ENCODE measurements at regions not wholly inside any gene's neighbourhood (a gene's known extent, or its start where the extent isn't known, plus 50 kb on each side); places are given as distances from the start of the nearest gene placed in this dataset.

DNA sequence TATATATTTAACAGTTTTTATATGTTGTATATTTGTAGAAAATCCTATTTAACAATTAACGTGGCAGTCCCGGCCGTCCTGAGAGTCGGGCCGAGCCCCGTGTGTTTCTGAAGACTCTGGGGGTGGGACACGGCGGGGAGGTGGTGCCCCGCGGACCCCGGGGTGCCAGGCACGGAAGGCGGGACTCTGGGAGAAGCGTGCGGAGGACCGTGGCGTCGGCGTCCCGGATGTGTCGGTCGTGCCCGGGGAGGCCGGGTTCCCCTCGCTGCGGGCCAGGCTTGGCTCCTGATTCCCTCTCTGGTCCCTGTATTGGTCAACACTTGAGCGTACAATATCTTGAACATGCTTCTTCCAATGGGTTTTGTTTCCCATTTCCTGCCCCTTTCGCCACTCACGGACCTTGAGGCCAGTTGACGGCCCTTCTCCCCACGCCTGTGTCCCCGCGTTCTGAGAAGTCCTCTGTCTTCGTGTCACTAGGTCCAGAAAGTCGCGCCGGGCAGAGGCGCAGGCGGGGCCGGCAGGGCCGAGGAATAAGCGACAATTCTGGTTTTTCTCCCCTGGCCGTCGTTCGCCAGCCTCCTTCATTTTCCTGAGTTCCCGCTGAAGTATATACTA, 1076.7 kb downstream of the BRD1 start:
- Mint-ChIP-seq H3K4me1 (no peaks in the 10 kb centered on the region; the same call in 2 of the 3 replicates), H3K27me3 (ENCODE audit: insufficient read depth, low read depth, poor library complexity) (peaks cover 5% of the 10 kb centered on the region), H3K9me3 (no peaks in the 10 kb centered on the region; the same call in 2 of the 3 replicates), H3K36me3 (ENCODE audit: low read depth) (no peaks in the 10 kb centered on the region; the same call in 2 of the 3 replicates), H3K4me3 (no peak overlapping the region), H3K27ac (no peak overlapping the region)
- no peaks in the 10 kb centered on the region for H3F3A ChIP-seq (replicated peaks; ENCODE audit: low read depth)
- H2AFZ ChIP-seq, result no peak overlapping the region
- no peak overlapping the region for H3K4me3 ChIP-seq
- H3K4me2 ChIP-seq, result no peak overlapping the region
- ATAC-seq (no peak), DNase-seq (ENCODE audit: low spot score) (no peak)
- H4K20me1 ChIP-seq (replicated peaks; ENCODE audit: insufficient read depth), result no peaks in the 10 kb centered on the region
- H3K36me3 ChIP-seq (ENCODE audit: insufficient read depth), result no peaks in the 10 kb centered on the region; the same call in 1 of the 2 replicates
- H3K9me2 ChIP-seq (ENCODE audit: insufficient read depth), result no peaks in the 10 kb centered on the region
- TF ChIP-seq, protein P1, sequence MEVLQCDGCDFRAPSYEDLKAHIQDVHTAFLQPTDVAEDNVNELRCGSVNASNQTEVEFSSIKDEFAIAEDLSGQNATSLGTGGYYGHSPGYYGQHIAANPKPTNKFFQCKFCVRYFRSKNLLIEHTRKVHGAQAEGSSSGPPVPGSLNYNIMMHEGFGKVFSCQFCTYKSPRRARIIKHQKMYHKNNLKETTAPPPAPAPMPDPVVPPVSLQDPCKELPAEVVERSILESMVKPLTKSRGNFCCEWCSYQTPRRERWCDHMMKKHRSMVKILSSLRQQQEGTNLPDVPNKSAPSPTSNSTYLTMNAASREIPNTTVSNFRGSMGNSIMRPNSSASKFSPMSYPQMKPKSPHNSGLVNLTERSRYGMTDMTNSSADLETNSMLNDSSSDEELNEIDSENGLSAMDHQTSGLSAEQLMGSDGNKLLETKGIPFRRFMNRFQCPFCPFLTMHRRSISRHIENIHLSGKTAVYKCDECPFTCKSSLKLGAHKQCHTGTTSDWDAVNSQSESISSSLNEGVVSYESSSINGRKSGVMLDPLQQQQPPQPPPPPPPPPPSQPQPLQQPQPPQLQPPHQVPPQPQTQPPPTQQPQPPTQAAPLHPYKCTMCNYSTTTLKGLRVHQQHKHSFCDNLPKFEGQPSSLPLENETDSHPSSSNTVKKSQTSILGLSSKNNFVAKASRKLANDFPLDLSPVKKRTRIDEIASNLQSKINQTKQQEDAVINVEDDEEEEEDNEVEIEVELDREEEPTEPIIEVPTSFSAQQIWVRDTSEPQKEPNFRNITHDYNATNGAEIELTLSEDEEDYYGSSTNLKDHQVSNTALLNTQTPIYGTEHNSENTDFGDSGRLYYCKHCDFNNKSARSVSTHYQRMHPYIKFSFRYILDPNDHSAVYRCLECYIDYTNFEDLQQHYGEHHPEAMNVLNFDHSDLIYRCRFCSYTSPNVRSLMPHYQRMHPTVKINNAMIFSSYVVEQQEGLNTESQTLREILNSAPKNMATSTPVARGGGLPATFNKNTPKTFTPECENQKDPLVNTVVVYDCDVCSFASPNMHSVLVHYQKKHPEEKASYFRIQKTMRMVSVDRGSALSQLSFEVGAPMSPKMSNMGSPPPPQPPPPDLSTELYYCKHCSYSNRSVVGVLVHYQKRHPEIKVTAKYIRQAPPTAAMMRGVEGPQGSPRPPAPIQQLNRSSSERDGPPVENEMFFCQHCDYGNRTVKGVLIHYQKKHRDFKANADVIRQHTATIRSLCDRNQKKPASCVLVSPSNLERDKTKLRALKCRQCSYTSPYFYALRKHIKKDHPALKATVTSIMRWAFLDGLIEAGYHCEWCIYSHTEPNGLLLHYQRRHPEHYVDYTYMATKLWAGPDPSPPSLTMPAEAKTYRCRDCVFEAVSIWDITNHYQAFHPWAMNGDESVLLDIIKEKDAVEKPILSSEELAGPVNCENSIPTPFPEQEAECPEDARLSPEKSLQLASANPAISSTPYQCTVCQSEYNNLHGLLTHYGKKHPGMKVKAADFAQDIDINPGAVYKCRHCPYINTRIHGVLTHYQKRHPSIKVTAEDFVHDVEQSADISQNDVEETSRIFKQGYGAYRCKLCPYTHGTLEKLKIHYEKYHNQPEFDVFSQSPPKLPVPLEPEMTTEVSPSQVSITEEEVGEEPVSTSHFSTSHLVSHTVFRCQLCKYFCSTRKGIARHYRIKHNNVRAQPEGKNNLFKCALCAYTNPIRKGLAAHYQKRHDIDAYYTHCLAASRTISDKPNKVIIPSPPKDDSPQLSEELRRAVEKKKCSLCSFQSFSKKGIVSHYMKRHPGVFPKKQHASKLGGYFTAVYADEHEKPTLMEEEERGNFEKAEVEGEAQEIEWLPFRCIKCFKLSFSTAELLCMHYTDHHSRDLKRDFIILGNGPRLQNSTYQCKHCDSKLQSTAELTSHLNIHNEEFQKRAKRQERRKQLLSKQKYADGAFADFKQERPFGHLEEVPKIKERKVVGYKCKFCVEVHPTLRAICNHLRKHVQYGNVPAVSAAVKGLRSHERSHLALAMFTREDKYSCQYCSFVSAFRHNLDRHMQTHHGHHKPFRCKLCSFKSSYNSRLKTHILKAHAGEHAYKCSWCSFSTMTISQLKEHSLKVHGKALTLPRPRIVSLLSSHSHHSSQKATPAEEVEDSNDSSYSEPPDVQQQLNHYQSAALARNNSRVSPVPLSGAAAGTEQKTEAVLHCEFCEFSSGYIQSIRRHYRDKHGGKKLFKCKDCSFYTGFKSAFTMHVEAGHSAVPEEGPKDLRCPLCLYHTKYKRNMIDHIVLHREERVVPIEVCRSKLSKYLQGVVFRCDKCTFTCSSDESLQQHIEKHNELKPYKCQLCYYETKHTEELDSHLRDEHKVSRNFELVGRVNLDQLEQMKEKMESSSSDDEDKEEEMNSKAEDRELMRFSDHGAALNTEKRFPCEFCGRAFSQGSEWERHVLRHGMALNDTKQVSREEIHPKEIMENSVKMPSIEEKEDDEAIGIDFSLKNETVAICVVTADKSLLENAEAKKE (CRISPR knock-in tag; IDR thresholded peaks at IDR 0.05), result no peak
- TF ChIP-seq CREB1 (CRISPR knock-in tag; IDR thresholded peaks at IDR 0.05; ENCODE audit: low read depth), result no peak
- TF ChIP-seq POLR2AphosphoS5 (IDR thresholded peaks at IDR 0.05; ENCODE audit: low read depth), result no peak
- no peak for TF ChIP-seq ZNF331 (CRISPR knock-in tag; IDR thresholded peaks at IDR 0.05; ENCODE audit: low read depth)
- TF ChIP-seq NANOG (IDR thresholded peaks at IDR 0.05; ENCODE audit: borderline replicate concordance), result no peak
- TF ChIP-seq, protein P2, sequence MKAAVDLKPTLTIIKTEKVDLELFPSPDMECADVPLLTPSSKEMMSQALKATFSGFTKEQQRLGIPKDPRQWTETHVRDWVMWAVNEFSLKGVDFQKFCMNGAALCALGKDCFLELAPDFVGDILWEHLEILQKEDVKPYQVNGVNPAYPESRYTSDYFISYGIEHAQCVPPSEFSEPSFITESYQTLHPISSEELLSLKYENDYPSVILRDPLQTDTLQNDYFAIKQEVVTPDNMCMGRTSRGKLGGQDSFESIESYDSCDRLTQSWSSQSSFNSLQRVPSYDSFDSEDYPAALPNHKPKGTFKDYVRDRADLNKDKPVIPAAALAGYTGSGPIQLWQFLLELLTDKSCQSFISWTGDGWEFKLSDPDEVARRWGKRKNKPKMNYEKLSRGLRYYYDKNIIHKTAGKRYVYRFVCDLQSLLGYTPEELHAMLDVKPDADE (IDR thresholded peaks at IDR 0.05), result no peak
- no peak for TF ChIP-seq ZNF114 (CRISPR knock-in tag; IDR thresholded peaks at IDR 0.05)
- TF ChIP-seq EZH2 (IDR thresholded peaks at IDR 0.05; ENCODE audit: low read depth, unreplicated experiment), result no peak
- TF ChIP-seq, protein P3, sequence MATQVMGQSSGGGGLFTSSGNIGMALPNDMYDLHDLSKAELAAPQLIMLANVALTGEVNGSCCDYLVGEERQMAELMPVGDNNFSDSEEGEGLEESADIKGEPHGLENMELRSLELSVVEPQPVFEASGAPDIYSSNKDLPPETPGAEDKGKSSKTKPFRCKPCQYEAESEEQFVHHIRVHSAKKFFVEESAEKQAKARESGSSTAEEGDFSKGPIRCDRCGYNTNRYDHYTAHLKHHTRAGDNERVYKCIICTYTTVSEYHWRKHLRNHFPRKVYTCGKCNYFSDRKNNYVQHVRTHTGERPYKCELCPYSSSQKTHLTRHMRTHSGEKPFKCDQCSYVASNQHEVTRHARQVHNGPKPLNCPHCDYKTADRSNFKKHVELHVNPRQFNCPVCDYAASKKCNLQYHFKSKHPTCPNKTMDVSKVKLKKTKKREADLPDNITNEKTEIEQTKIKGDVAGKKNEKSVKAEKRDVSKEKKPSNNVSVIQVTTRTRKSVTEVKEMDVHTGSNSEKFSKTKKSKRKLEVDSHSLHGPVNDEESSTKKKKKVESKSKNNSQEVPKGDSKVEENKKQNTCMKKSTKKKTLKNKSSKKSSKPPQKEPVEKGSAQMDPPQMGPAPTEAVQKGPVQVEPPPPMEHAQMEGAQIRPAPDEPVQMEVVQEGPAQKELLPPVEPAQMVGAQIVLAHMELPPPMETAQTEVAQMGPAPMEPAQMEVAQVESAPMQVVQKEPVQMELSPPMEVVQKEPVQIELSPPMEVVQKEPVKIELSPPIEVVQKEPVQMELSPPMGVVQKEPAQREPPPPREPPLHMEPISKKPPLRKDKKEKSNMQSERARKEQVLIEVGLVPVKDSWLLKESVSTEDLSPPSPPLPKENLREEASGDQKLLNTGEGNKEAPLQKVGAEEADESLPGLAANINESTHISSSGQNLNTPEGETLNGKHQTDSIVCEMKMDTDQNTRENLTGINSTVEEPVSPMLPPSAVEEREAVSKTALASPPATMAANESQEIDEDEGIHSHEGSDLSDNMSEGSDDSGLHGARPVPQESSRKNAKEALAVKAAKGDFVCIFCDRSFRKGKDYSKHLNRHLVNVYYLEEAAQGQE (IDR thresholded peaks at IDR 0.05; ENCODE audit: unreplicated experiment), result no peak
- no peak for TF ChIP-seq JUNB (IDR thresholded peaks at IDR 0.05; ENCODE audit: unreplicated experiment)
- TF ChIP-seq, protein P4, sequence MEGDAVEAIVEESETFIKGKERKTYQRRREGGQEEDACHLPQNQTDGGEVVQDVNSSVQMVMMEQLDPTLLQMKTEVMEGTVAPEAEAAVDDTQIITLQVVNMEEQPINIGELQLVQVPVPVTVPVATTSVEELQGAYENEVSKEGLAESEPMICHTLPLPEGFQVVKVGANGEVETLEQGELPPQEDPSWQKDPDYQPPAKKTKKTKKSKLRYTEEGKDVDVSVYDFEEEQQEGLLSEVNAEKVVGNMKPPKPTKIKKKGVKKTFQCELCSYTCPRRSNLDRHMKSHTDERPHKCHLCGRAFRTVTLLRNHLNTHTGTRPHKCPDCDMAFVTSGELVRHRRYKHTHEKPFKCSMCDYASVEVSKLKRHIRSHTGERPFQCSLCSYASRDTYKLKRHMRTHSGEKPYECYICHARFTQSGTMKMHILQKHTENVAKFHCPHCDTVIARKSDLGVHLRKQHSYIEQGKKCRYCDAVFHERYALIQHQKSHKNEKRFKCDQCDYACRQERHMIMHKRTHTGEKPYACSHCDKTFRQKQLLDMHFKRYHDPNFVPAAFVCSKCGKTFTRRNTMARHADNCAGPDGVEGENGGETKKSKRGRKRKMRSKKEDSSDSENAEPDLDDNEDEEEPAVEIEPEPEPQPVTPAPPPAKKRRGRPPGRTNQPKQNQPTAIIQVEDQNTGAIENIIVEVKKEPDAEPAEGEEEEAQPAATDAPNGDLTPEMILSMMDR (conservative IDR thresholded peaks at IDR 0.05; ENCODE audit: low read depth in 2 of 2), result no peak
- no peak for TF ChIP-seq STAT1 (IDR thresholded peaks at IDR 0.05; ENCODE audit: unreplicated experiment)
- TF ChIP-seq EZH2phosphoT487 (IDR thresholded peaks at IDR 0.05; ENCODE audit: unreplicated experiment), result no peak
- no peaks in the 10 kb centered on the region for H3K4me1 ChIP-seq (ENCODE audit: insufficient read depth)
- H3K27me3 ChIP-seq (ENCODE audit: insufficient read depth), result no peaks in the 10 kb centered on the region
- H3K79me2 ChIP-seq (replicated peaks; ENCODE audit: insufficient read depth), result no peaks in the 10 kb centered on the region
- no peak overlapping the region for H3K27ac ChIP-seq (ENCODE audit: low read depth)

Data from GM23338 (cell line).